OCI-LY1 (cell line): ENCODE measurements at regions not wholly inside any gene's neighbourhood (a gene's known extent, or its start where the extent isn't known, plus 50 kb on each side); places are given as distances from the start of the nearest gene placed in this dataset.

ENCODE experiments used
- H2AFZ ChIP-seq: fragments of 200-600 bp; sonication (generic), shearing (Covaris generic); 2 replicates; pipeline ENCODE4 v1.6.0; 2014; ENCODE audit warnings: antibody characterized with exemption, mild to moderate bottlenecking, low read length
- H3F3A ChIP-seq: fragments of 200-600 bp; sonication (generic), shearing (Covaris generic); 2 replicates; pipeline ENCODE4 v1.6.0; 2014; ENCODE audit warnings: mild to moderate bottlenecking, antibody characterized with exemption, low read length, moderate library complexity; ENCODE audit not compliant: insufficient read depth
- H3K27ac ChIP-seq: fragments of 200-600 bp; sonication (generic); 2 replicates; pipeline ENCODE4 v1.5.1; 2014; ENCODE audit warnings: low read length, mixed run types, mild to moderate bottlenecking, low read depth; ENCODE audit not compliant: poor library complexity, severe bottlenecking
- H3K27me3 ChIP-seq: fragments of 200-600 bp; sonication (generic); 2 replicates; pipeline ENCODE4 v1.6.0; 2014; ENCODE audit warnings: antibody characterized with exemption, mild to moderate bottlenecking, low read length, moderate library complexity; ENCODE audit not compliant: insufficient read depth
- H3K36me3 ChIP-seq: fragments of 200-600 bp; sonication (generic); 2 replicates; pipeline ENCODE4 v1.6.1; 2014; ENCODE audit warnings: mild to moderate bottlenecking, antibody characterized with exemption, low read length, moderate library complexity, mixed read lengths; ENCODE audit not compliant: insufficient read depth
- H3K4me1 ChIP-seq: fragments of 200-600 bp; sonication (generic); 2 replicates; pipeline ENCODE4 v1.5.1; 2014; ENCODE audit warnings: mild to moderate bottlenecking, low read length, moderate library complexity; ENCODE audit not compliant: insufficient read depth, severe bottlenecking
- H3K4me2 ChIP-seq: fragments of 200-600 bp; sonication (generic), shearing (Covaris generic); 2 replicates; pipeline ENCODE4 v1.6.1; 2014; ENCODE audit warnings: low read length
- H3K4me3 ChIP-seq: fragments of 200-600 bp; sonication (generic); 2 replicates; pipeline ENCODE4 v1.5.1; 2014; ENCODE audit warnings: low read length, low read depth, mild to moderate bottlenecking, mixed read lengths; ENCODE audit not compliant: poor library complexity, severe bottlenecking
- H3K79me2 ChIP-seq: fragments of 200-600 bp; shearing (Covaris generic); 2 replicates; pipeline ENCODE4 v1.6.1; 2016; ENCODE audit warnings: mixed run types, low read length, mixed read lengths; ENCODE audit not compliant: insufficient read depth
- H3K9ac ChIP-seq: fragments of 200-600 bp; sonication (generic), shearing (Covaris generic); 2 replicates; pipeline ENCODE4 v1.6.1; 2014; ENCODE audit warnings: mild to moderate bottlenecking, low read length, mixed read lengths
- H3K9me2 ChIP-seq: fragments of 200-600 bp; sonication (generic), shearing (Covaris generic); 2 replicates; pipeline ENCODE4 v1.6.1; 2014; ENCODE audit warnings: low read depth, mild to moderate bottlenecking, low read length, mixed read lengths
- H3K9me3 ChIP-seq: fragments of 200-600 bp; shearing (Covaris generic); 2 replicates; pipeline ENCODE4 v1.6.1; 2014; ENCODE audit warnings: low read length, mixed read lengths
- H4K20me1 ChIP-seq: fragments of 200-600 bp; sonication (generic), shearing (Covaris generic); 2 replicates; pipeline ENCODE4 v1.6.0; 2016; ENCODE audit warnings: mild to moderate bottlenecking, low read length; ENCODE audit not compliant: insufficient read depth
- EZH2 ChIP-seq: fragments of 200-600 bp; sonication (generic), shearing (Covaris generic); IDR thresholded peaks from 2 replicates; pipeline ENCODE4 v1.8.0; 2017; ENCODE audit warnings: borderline replicate concordance, mixed run types, mild to moderate bottlenecking, antibody characterized with exemption, low read length, moderate library complexity, mixed read lengths
- TF ChIP-seq, protein P1 (sequence below): fragments of 200-600 bp; sonication (generic), shearing (Covaris generic); IDR thresholded peaks from 2 replicates; pipeline ENCODE4 v1.5.1; 2017; ENCODE audit warnings: mild to moderate bottlenecking, antibody characterized with exemption, low read length, moderate library complexity, mixed read lengths

- Histone ChIP-seq H3K79me2 (no peaks in the 10 kb centered on the region), H3K27me3 (peaks cover 16% of the 10 kb centered on the region), H3K27ac (no peak overlapping the region), H3K4me1 (no peaks in the 10 kb centered on the region), H2AFZ (no peak overlapping the region), H3K4me3 (no peak overlapping the region), H3K9me3 (0 out of 2 replicates have a peak, but pooled peaks cover 4% of the 10 kb centered on the region), H3K9ac (no peak overlapping the region), H3F3A (no peaks in the 10 kb centered on the region), H4K20me1 (no peaks in the 10 kb centered on the region), H3K4me2 (no peak overlapping the region), H3K36me3 (no peaks in the 10 kb centered on the region; the same call in 1 of the 2 replicates), H3K9me2 (no peaks in the 10 kb centered on the region)
- no peak for TF ChIP-seq EZH2
- TF ChIP-seq, protein P1, sequence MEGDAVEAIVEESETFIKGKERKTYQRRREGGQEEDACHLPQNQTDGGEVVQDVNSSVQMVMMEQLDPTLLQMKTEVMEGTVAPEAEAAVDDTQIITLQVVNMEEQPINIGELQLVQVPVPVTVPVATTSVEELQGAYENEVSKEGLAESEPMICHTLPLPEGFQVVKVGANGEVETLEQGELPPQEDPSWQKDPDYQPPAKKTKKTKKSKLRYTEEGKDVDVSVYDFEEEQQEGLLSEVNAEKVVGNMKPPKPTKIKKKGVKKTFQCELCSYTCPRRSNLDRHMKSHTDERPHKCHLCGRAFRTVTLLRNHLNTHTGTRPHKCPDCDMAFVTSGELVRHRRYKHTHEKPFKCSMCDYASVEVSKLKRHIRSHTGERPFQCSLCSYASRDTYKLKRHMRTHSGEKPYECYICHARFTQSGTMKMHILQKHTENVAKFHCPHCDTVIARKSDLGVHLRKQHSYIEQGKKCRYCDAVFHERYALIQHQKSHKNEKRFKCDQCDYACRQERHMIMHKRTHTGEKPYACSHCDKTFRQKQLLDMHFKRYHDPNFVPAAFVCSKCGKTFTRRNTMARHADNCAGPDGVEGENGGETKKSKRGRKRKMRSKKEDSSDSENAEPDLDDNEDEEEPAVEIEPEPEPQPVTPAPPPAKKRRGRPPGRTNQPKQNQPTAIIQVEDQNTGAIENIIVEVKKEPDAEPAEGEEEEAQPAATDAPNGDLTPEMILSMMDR, result no peak
These were observed 63.7 kb downstream of the FOXL1 start for GRCh38 chr16:86642087-86642486.

- no peak overlapping the region for H3K27ac ChIP-seq
- TF ChIP-seq, protein P1, result no peak
- TF ChIP-seq EZH2, result no peak
- H3K9ac ChIP-seq, result no peak overlapping the region
- H3K4me2 ChIP-seq, result no peak overlapping the region
- no peaks in the 10 kb centered on the region for H3F3A ChIP-seq
- no peaks in the 10 kb centered on the region; the same call in 1 of the 2 replicates for H3K36me3 ChIP-seq
- H4K20me1 ChIP-seq, result no peaks in the 10 kb centered on the region
- no peaks in the 10 kb centered on the region for H3K9me2 ChIP-seq
- H3K27me3 ChIP-seq, result peaks cover 12% of the 10 kb centered on the region
- no peak overlapping the region for H3K4me3 ChIP-seq
- no peaks in the 10 kb centered on the region for H3K4me1 ChIP-seq
- no peak overlapping the region for H2AFZ ChIP-seq
- H3K9me3 ChIP-seq, result 0 out of 2 replicates have a peak, but pooled peaks cover 4% of the 10 kb centered on the region
- no peaks in the 10 kb centered on the region for H3K79me2 ChIP-seq
These were observed 65.3 kb downstream of the FOXL1 start for GRCh38 chr16:86643671-86644070.

- H3K4me1 ChIP-seq, result no peaks in the 10 kb centered on the region
- H2AFZ ChIP-seq, result no peak overlapping the region
These were observed 69.2 kb downstream of the FOXL1 start for GRCh38 chr16:86647561-86647960.

More at GRCh38 chr16:86647561-86647960, 69.2 kb downstream of the FOXL1 start:
- Histone ChIP-seq H3K9ac (no peak overlapping the region), H3K27me3 (peaks cover 11% of the 10 kb centered on the region), H3K4me2 (no peak overlapping the region), H3K27ac (no peak overlapping the region), H3K9me3 (no peaks in the 10 kb centered on the region), H4K20me1 (no peaks in the 10 kb centered on the region), H3K9me2 (no peaks in the 10 kb centered on the region), H3K36me3 (no peaks in the 10 kb centered on the region; the same call in 1 of the 2 replicates), H3F3A (no peaks in the 10 kb centered on the region), H3K4me3 (no peak overlapping the region), H3K79me2 (no peaks in the 10 kb centered on the region)
- TF ChIP-seq, protein P1, result no peak
- no peak for TF ChIP-seq EZH2
